Fibroblast of villous mesenchyme (primary cell): ENCODE measurements at regions not wholly inside any gene's neighbourhood (a gene's known extent, or its start where the extent isn't known, plus 50 kb on each side); places are given as distances from the start of the nearest gene placed in this dataset.

ENCODE experiments used
- DNase-seq: peaks from one replicate; pipeline ENCODE4 v3.0.0-alpha.2; 2010; ENCODE audit warnings: low read depth
- H3K4me3 ChIP-seq: 2 replicates; pipeline ENCODE4 v1.5.1; 2011; ENCODE audit warnings: low read depth, mild to moderate bottlenecking, low read length
- CTCF ChIP-seq: IDR thresholded peaks from 2 replicates; pipeline ENCODE4 v1.5.1; 2012; ENCODE audit warnings: low read depth, mild to moderate bottlenecking, low read length; ENCODE audit not compliant: insufficient read depth

DNA sequence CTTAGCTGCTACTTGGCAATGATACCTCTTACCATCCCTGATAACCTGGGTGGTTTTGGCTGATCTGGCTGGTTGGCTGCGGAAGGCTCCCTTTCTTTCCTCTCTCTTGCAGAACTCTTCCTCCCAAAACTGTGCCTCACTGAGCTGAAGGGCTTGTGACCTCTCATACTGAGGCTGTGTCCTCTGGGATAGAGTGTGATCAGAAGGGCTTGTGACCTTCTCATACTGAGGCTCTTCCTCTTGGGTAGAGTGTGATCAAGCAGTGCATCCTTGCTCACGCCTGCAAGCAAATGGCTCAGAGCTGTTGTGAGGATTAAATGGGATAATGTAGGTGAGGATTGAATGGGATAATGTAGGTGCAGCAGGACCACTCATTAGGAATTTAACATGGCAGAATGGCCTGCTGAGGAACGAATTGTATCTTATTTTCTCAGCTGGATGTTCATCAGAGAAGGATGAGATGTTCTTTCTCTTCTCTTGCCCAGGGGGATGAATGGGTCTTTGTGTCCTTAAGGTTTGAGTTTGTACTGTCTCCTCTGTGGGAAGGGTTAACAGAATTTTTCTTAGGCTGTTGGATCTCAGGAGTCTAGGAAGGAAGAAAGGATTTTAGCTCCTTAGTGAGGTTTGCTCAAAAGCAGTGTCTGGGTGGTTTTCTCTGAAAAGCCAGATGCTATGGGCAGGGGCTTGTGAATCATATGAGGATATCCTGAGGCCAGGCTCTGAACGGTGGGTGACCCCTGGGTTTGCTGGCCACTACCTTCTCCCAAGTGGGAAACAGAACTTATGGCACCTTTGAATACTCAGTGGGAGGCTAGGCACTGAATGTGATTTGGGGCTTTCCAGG is 130.0 kb upstream of the HS3ST2 start:
- H3K4me3 ChIP-seq, result no peak overlapping the region
- DNase-seq, result no peak
- TF ChIP-seq CTCF, result no peak

DNA sequence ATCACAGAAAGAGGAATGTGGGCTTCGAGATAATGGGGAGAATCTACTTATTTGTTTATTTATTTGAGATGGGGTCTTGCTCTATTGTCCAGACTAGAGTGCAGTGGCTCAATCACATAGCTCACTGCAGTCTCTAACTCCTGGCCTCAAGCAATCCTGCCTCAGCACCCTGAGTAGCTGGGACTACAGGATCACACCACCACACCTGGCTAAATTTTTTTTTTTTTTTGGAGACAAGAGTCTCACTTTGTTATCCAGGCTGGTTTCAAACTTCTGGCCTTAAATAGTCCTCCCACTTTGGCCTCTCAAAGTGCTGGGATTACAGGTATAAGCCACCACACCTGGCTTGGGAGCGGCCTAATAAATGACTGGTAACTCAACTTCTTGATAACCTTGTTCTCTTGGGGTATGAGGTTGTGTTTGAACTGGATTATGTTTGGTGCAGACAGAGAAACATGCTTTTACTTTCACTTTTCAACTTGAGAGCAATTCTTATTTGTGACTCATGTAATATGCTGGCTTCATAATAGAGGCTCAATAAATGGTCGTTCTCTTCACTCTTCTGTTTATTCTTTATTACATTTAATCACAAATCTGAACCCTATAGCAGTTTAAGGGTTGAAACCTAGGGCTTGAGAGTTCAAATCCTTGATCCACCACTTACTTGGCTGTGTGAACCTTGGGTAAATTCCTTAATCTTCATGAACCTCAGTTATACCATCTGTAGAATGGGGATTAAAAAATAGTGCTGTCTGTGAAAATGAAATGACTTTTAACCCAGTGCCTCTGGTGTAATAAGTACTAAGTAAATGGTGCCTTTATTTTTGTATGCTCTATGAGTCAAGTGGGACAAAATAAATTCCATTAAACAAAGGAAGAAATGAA is 129.1 kb upstream of the HS3ST2 start:
- TF ChIP-seq CTCF, result no peak
- no peak overlapping the region for H3K4me3 ChIP-seq
- DNase-seq, result peak; percentile 28

- no peak overlapping the region for H3K4me3 ChIP-seq
- TF ChIP-seq CTCF, result no peak
- DNase-seq, result peak; percentile 40
Observed at GRCh38 chr16:22685459-22685830, 128.5 kb upstream of the HS3ST2 start.

GRCh38 chr16:22687031-22687530 is 126.9 kb upstream of the HS3ST2 start:
- no peak for TF ChIP-seq CTCF
- H3K4me3 ChIP-seq, result no peak overlapping the region
- DNase-seq, result no peak

DNA sequence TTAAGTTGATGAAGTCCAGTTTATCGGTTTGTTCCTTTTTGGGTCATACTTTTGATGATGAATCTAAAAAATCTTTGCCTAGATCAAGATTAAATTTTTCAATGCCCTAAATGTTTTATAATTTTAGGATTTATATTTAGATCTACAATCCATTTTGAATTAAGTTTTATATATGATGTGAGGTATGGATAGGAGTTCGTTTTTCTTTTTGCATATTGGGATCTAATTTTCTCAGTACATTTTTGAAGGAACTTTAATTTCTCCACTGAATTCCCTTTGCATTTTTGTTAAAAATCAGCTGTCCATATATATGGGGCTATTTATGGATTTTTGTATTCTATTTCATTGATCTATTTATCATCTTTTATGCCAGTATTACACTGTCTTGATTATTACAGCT is 125.5 kb upstream of the HS3ST2 start:
- no peak overlapping the region for H3K4me3 ChIP-seq
- DNase-seq, result no peak
- no peak for TF ChIP-seq CTCF

- H3K4me3 ChIP-seq, result no peak overlapping the region
- TF ChIP-seq CTCF, result no peak
- DNase-seq, result no peak
Observed at GRCh38 chr16:22688930-22689329, 125.0 kb upstream of the HS3ST2 start.
